ENCODE measurements at regions not wholly inside any gene's neighbourhood (a gene's known extent, or its start where the extent isn't known, plus 50 kb on each side); places are given as distances from the start of the nearest gene placed in this dataset.

DNA sequence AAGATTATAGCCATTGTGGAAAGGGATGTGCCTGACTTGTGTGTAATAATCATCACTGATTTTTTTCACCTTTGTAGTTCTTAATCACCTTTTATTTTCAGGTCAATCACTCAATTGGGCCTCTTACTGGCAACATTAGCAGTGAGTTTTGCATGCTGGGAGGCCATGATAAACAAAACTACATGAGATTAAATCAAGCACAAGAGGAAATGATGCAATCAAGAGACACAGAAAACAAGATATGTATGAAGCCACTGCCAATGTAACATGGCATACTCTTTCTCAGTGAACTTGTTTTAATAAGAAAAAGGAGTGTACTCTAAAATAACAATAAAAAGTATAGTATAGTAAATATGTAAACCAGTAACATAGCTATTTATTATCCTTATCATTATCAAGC, 69.9 kb upstream of the FSIP2 start:
- TF ChIP-seq, protein P1, sequence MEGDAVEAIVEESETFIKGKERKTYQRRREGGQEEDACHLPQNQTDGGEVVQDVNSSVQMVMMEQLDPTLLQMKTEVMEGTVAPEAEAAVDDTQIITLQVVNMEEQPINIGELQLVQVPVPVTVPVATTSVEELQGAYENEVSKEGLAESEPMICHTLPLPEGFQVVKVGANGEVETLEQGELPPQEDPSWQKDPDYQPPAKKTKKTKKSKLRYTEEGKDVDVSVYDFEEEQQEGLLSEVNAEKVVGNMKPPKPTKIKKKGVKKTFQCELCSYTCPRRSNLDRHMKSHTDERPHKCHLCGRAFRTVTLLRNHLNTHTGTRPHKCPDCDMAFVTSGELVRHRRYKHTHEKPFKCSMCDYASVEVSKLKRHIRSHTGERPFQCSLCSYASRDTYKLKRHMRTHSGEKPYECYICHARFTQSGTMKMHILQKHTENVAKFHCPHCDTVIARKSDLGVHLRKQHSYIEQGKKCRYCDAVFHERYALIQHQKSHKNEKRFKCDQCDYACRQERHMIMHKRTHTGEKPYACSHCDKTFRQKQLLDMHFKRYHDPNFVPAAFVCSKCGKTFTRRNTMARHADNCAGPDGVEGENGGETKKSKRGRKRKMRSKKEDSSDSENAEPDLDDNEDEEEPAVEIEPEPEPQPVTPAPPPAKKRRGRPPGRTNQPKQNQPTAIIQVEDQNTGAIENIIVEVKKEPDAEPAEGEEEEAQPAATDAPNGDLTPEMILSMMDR (IDR thresholded peaks at IDR 0.05), result no peak
- TF ChIP-seq POLR2A (IDR thresholded peaks at IDR 0.05), result no peak
